ENCODE measurements at regions not wholly inside any gene's neighbourhood (a gene's known extent, or its start where the extent isn't known, plus 50 kb on each side); places are given as distances from the start of the nearest gene placed in this dataset.

DNA sequence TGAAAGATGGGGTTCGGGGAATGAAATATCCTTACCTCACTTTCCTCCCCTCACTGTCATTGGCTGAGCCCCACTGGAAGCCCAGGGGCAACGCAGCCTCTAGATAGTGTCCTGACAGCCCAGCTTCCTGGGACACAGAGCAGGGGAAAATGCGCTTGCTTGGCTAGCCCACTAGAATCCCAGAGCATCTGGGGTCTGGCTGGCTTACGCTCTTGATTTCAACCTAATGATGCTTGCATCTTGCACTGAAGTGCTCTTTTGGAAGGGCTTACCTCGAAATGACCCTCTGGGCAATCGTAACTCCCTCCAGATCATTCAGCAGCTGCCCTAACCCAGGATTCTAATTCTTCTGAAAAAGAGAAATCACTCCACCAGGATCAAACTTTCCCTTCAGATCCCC is 147.6 kb downstream of the SOX9 start:
- H3K4me1 Mint-ChIP-seq = peaks cover 17% of the 10 kb centered on the region
- no peaks in the 10 kb centered on the region for H3K9me3 Mint-ChIP-seq
- DNase-seq = no peak

GRCh38 chr17:72270273-72270924 is 149.6 kb downstream of the SOX9 start:
- H3K4me3 Mint-ChIP-seq = no peak overlapping the region
- WGBS, 2 experiments (ENCODE audit: insufficient coverage in 1 of 2, insufficient read length in 1 of 2) = 92 to 100% methylated on average over 3 to 6 of the region's 6 CpGs
- no peaks in the 10 kb centered on the region for H3K36me3 ChIP-seq (ENCODE audit: control insufficient read depth, insufficient read depth, low read length)
- H3K9me3 Mint-ChIP-seq = peaks cover 2% of the 10 kb centered on the region
- H3K36me3 Mint-ChIP-seq (ENCODE audit: low read depth) = no peaks in the 10 kb centered on the region
- peaks cover 4% of the 10 kb centered on the region for H3K27me3 ChIP-seq (ENCODE audit: control insufficient read depth, insufficient read depth, low read length, poor library complexity, severe bottlenecking)
- H3K9ac ChIP-seq (ENCODE audit: extremely low read depth, low read length, poor library complexity, severe bottlenecking) = no peak overlapping the region
- H3K4me3 ChIP-seq (ENCODE audit: low read length) = no peak overlapping the region
- H3K27ac Mint-ChIP-seq = no peak overlapping the region
- no peak for DNase-seq
- peaks cover 34% of the 10 kb centered on the region for H3K27me3 Mint-ChIP-seq (ENCODE audit: insufficient read depth)
- TF ChIP-seq, protein P1, sequence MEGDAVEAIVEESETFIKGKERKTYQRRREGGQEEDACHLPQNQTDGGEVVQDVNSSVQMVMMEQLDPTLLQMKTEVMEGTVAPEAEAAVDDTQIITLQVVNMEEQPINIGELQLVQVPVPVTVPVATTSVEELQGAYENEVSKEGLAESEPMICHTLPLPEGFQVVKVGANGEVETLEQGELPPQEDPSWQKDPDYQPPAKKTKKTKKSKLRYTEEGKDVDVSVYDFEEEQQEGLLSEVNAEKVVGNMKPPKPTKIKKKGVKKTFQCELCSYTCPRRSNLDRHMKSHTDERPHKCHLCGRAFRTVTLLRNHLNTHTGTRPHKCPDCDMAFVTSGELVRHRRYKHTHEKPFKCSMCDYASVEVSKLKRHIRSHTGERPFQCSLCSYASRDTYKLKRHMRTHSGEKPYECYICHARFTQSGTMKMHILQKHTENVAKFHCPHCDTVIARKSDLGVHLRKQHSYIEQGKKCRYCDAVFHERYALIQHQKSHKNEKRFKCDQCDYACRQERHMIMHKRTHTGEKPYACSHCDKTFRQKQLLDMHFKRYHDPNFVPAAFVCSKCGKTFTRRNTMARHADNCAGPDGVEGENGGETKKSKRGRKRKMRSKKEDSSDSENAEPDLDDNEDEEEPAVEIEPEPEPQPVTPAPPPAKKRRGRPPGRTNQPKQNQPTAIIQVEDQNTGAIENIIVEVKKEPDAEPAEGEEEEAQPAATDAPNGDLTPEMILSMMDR (conservative IDR thresholded peaks at IDR 0.05) = no peak
- no peaks in the 10 kb centered on the region for H3K4me1 ChIP-seq (ENCODE audit: control insufficient read depth, insufficient read depth, low read length)
- H3K9me3 ChIP-seq (ENCODE audit: control insufficient read depth, low read length) = no peaks in the 10 kb centered on the region
- H3K4me1 Mint-ChIP-seq = peaks cover 14% of the 10 kb centered on the region
- H3K27ac ChIP-seq (ENCODE audit: low read depth, low read length) = no peak overlapping the region

More for the DNA sequence above, 147.6 kb downstream of the SOX9 start:
- no peak overlapping the region for H3K4me3 ChIP-seq (ENCODE audit: low read length)
- peaks cover 24% of the 10 kb centered on the region for H3K27me3 Mint-ChIP-seq (ENCODE audit: insufficient read depth)
- no peak overlapping the region for H3K9ac ChIP-seq (ENCODE audit: extremely low read depth, low read length, poor library complexity, severe bottlenecking)
- H3K36me3 Mint-ChIP-seq (ENCODE audit: low read depth) = no peaks in the 10 kb centered on the region
- no peaks in the 10 kb centered on the region for H3K36me3 ChIP-seq (ENCODE audit: control insufficient read depth, insufficient read depth, low read length)
- H3K27ac ChIP-seq (ENCODE audit: low read depth, low read length) = no peak overlapping the region
- H3K4me3 Mint-ChIP-seq = no peak overlapping the region
- WGBS, 2 experiments (ENCODE audit: insufficient coverage in 1 of 2, insufficient read length in 1 of 2) = 90 to 97% methylated on average over 5 to 6 of the region's 6 CpGs
- no peaks in the 10 kb centered on the region for H3K4me1 ChIP-seq (ENCODE audit: control insufficient read depth, insufficient read depth, low read length)
- TF ChIP-seq, protein P1 (conservative IDR thresholded peaks at IDR 0.05) = no peak
- H3K9me3 ChIP-seq (ENCODE audit: control insufficient read depth, low read length) = no peaks in the 10 kb centered on the region
- H3K27me3 ChIP-seq (ENCODE audit: control insufficient read depth, insufficient read depth, low read length, poor library complexity, severe bottlenecking) = peaks cover 4% of the 10 kb centered on the region
- H3K27ac Mint-ChIP-seq = no peak overlapping the region

- peaks cover 4% of the 10 kb centered on the region for H3K27me3 ChIP-seq (ENCODE audit: control insufficient read depth, insufficient read depth, low read length, poor library complexity, severe bottlenecking)
- 100% methylated on average over 1 of the region's 1 CpG; no CpG with 5 or more reads in 1 of the 2 experiments for WGBS, 2 experiments (ENCODE audit: insufficient coverage in 1 of 2, insufficient read length in 1 of 2)
- H3K9ac ChIP-seq (ENCODE audit: extremely low read depth, low read length, poor library complexity, severe bottlenecking) = no peak overlapping the region
- H3K36me3 ChIP-seq (ENCODE audit: control insufficient read depth, insufficient read depth, low read length) = no peaks in the 10 kb centered on the region
- no peak overlapping the region for H3K27ac ChIP-seq (ENCODE audit: low read depth, low read length)
- H3K27me3 Mint-ChIP-seq (ENCODE audit: insufficient read depth) = peaks cover 40% of the 10 kb centered on the region
- H3K4me1 ChIP-seq (ENCODE audit: control insufficient read depth, insufficient read depth, low read length) = no peaks in the 10 kb centered on the region
- H3K4me3 Mint-ChIP-seq = no peak overlapping the region
- H3K4me3 ChIP-seq (ENCODE audit: low read length) = no peak overlapping the region
- no peak for DNase-seq
- H3K36me3 Mint-ChIP-seq (ENCODE audit: low read depth) = no peaks in the 10 kb centered on the region
- H3K4me1 Mint-ChIP-seq = peaks cover 2% of the 10 kb centered on the region
- no peak overlapping the region for H3K27ac Mint-ChIP-seq
- peaks cover 9% of the 10 kb centered on the region for H3K9me3 Mint-ChIP-seq
- TF ChIP-seq, protein P1 (conservative IDR thresholded peaks at IDR 0.05) = no peak
- H3K9me3 ChIP-seq (ENCODE audit: control insufficient read depth, low read length) = no peaks in the 10 kb centered on the region
Observed at GRCh38 chr17:72271603-72272002, 150.8 kb downstream of the SOX9 start.

Data from endodermal cell (in vitro differentiated cells).